Heart left ventricle (tissue), 13 donors: ENCODE measurements at regions not wholly inside any gene's neighbourhood (a gene's known extent, or its start where the extent isn't known, plus 50 kb on each side); places are given as distances from the start of the nearest gene placed in this dataset.

ENCODE experiments used
- POLR2A ChIP-seq, 2 donors: fragments of 450-650 bp; IDR thresholded peaks; one replicate each; pipeline ENCODE4 v1.6.1; 2017; ENCODE audit warnings: antibody characterized with exemption in 2 of 2, mild to moderate bottlenecking in 2 of 2, moderate library complexity in 2 of 2
- TF ChIP-seq, protein P1 (sequence below), 12 donors: fragments of 200-600 bp; sonication (generic) in 4 of 12; IDR thresholded peaks; one replicate each; pipeline versions ENCODE4 v1.5.0 to v1.8.0; 2018 to 2022; ENCODE audit warnings: antibody characterized with exemption in 12 of 12, mild to moderate bottlenecking in 5 of 12
- donor health status: ischemic (EF 13 %, LVEDD 7.1; RV severe dilation, severe dysfunction).
- donor health status: DM: no; HTN: yes; CAD: no.
- donor health status: DM: no; HTN: no; CAD: no.
- donor health status: ischemic (EF 25% LVEDD 6.9; RV normal size, moderate dysfunction).
- donor health status: ischemic (EF 25% LVEDD 5.7; RV mildly dilated, moderate dysfunction).
- donor health status: ischemic (EF 35%, LVEDD 5.7; RV mildly dilated, moderate dysfunction).
- donor health status: nonischemic (EF 11% LVEDD 7.7; RV severe dilation, severe dysfunction).
- donor health status: DM: yes; HTN: yes; CAD: no.
- donor health status: PGD.
- donor health status: ischemic (EF 29% LVEDD 5.4; RV normal size, mild dysfunction).
- donor health status: nonischemic (EF 23%, LVEDD 6.1; RV moderate dilation, normal function).

DNA sequence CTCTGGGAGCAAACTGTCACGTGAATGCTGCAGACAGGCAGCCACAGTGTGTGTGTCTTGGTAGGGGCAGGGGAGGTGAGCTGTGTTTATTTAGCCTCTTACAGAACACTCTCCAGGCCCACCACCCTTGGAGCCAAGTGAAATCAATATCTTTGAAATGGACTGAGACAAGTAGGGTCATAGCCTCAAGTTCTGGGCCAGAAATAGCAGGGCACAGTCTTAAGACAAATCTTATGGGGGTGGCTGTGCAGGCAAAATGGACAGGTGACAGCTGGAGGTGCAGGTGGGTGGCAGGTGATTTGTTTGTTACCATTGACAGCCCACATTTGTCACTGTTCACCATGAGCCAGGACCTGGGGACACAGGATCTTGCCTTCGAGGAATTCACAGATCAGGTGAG, 93.6 kb upstream of the NMNAT3 start:
- TF ChIP-seq, protein P1, sequence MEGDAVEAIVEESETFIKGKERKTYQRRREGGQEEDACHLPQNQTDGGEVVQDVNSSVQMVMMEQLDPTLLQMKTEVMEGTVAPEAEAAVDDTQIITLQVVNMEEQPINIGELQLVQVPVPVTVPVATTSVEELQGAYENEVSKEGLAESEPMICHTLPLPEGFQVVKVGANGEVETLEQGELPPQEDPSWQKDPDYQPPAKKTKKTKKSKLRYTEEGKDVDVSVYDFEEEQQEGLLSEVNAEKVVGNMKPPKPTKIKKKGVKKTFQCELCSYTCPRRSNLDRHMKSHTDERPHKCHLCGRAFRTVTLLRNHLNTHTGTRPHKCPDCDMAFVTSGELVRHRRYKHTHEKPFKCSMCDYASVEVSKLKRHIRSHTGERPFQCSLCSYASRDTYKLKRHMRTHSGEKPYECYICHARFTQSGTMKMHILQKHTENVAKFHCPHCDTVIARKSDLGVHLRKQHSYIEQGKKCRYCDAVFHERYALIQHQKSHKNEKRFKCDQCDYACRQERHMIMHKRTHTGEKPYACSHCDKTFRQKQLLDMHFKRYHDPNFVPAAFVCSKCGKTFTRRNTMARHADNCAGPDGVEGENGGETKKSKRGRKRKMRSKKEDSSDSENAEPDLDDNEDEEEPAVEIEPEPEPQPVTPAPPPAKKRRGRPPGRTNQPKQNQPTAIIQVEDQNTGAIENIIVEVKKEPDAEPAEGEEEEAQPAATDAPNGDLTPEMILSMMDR (IDR thresholded peaks at IDR 0.05) = no peak
- TF ChIP-seq POLR2A (IDR thresholded peaks at IDR 0.05) = no peak
